Mesenchymal stem cell (in vitro differentiated cells and primary cell): ENCODE measurements at regions not wholly inside any gene's neighbourhood (a gene's known extent, or its start where the extent isn't known, plus 50 kb on each side); places are given as distances from the start of the nearest gene placed in this dataset.
A peak's percentile ranks its signal among the peaks of the same experiment; 100 is the strongest.

Source experiments
- DNase-seq: peaks from one replicate; pipeline ENCODE4 v3.0.0-alpha.2; 2013
- H2AFZ ChIP-seq: one replicate; pipeline ENCODE4 v1.6.1; 2013; ENCODE audit warnings: low read depth, mild to moderate bottlenecking, control low read depth, inconsistent platforms, low read length, moderate library complexity
- H2AK5ac ChIP-seq: 2 replicates; pipeline ENCODE4 v1.6.1; 2013; ENCODE audit warnings: low read length, moderate library complexity, mild to moderate bottlenecking, inconsistent platforms; ENCODE audit not compliant: severe bottlenecking
- H2BK120ac ChIP-seq: one replicate; pipeline ENCODE4 v1.6.1; 2013; ENCODE audit warnings: low read depth, mild to moderate bottlenecking, inconsistent platforms, low read length, moderate library complexity
- H2BK12ac ChIP-seq, 2 experiments: one replicate each; pipeline ENCODE4 v1.6.1; 2013; ENCODE audit warnings: inconsistent platforms in 2 of 2, low read length in 2 of 2, mild to moderate bottlenecking in 2 of 2, moderate library complexity in 2 of 2, control low read depth in 1 of 2
- H2BK15ac ChIP-seq: one replicate; pipeline ENCODE4 v1.6.1; 2013; ENCODE audit warnings: mild to moderate bottlenecking, low read depth, inconsistent platforms; ENCODE audit not compliant: poor library complexity, severe bottlenecking
- H2BK5ac ChIP-seq: 2 replicates; pipeline ENCODE4 v1.6.1; 2013; ENCODE audit warnings: low read depth, mild to moderate bottlenecking, low read length, control low read depth, inconsistent platforms; ENCODE audit not compliant: poor library complexity, severe bottlenecking
- H3K14ac ChIP-seq, 2 experiments: one replicate each; pipeline ENCODE4 v1.6.1; 2013; ENCODE audit warnings: inconsistent platforms in 2 of 2, low read length in 2 of 2, control low read depth in 1 of 2, mild to moderate bottlenecking in 1 of 2, moderate library complexity in 1 of 2
- H3K18ac ChIP-seq, 2 experiments: one replicate each; pipeline ENCODE4 v1.6.1; 2013; ENCODE audit warnings: inconsistent platforms in 2 of 2, low read length in 2 of 2, control low read depth in 1 of 2, low read depth in 1 of 2, mild to moderate bottlenecking in 1 of 2
- H3K23ac ChIP-seq, 2 experiments: one replicate each; pipeline ENCODE4 v1.6.1; 2013; ENCODE audit warnings: inconsistent platforms in 2 of 2, low read length in 2 of 2, mild to moderate bottlenecking in 2 of 2, moderate library complexity in 2 of 2, control low read depth in 1 of 2
- H3K27ac ChIP-seq: 2 replicates; pipeline ENCODE4 v1.5.1; 2013; ENCODE audit warnings: mild to moderate bottlenecking, moderate library complexity, low read length, control low read depth, inconsistent platforms; ENCODE audit not compliant: poor library complexity, severe bottlenecking
- H3K27me3 ChIP-seq, 2 experiments: 2 replicates each; pipeline versions ENCODE4 v1.6.1 to v1.7.0; 2013; ENCODE audit warnings: low read length in 2 of 2, mild to moderate bottlenecking in 2 of 2, moderate library complexity in 2 of 2, control low read depth in 1 of 2, inconsistent platforms in 1 of 2; ENCODE audit not compliant: control insufficient read depth in 1 of 2, insufficient read depth in 1 of 2
- H3K36me3 ChIP-seq, 2 experiments: 2 replicates each; pipeline versions ENCODE4 v1.6.1 to v1.7.0; 2013; ENCODE audit warnings: low read length in 2 of 2, control low read depth in 1 of 2, inconsistent platforms in 1 of 2, low read depth in 1 of 2, mild to moderate bottlenecking in 1 of 2; ENCODE audit not compliant: insufficient read depth in 2 of 2, control insufficient read depth in 1 of 2
- H3K4ac ChIP-seq, 2 experiments: one replicate each; pipeline ENCODE4 v1.6.1; 2013; ENCODE audit warnings: inconsistent platforms in 2 of 2, low read length in 2 of 2, mild to moderate bottlenecking in 2 of 2, moderate library complexity in 2 of 2, control low read depth in 1 of 2, low read depth in 1 of 2
- H3K4me1 ChIP-seq: 2 replicates; pipeline ENCODE4 v1.6.1; 2013; ENCODE audit warnings: low read depth, low read length, control low read depth; ENCODE audit not compliant: control insufficient read depth, insufficient read depth
- H3K4me2 ChIP-seq: 2 replicates; pipeline ENCODE4 v1.6.1; 2013; ENCODE audit warnings: low read length, mild to moderate bottlenecking, inconsistent platforms; ENCODE audit not compliant: poor library complexity, severe bottlenecking
- H3K4me3 ChIP-seq, 2 experiments: 2 replicates each; pipeline versions ENCODE4 v1.5.1 to v1.7.0; 2013; ENCODE audit warnings: low read length in 2 of 2, mild to moderate bottlenecking in 2 of 2, control low read depth in 1 of 2, low read depth in 1 of 2; ENCODE audit not compliant: insufficient read depth in 1 of 2
- H3K79me1 ChIP-seq: replicated peaks from 2 replicates; pipeline ENCODE4 v1.6.1; 2013; ENCODE audit warnings: mild to moderate bottlenecking, control low read depth, low read length, inconsistent platforms; ENCODE audit not compliant: poor library complexity, severe bottlenecking
- H3K9ac ChIP-seq: 2 replicates; pipeline ENCODE4 v1.7.0; 2013; ENCODE audit warnings: mild to moderate bottlenecking, low read length, moderate library complexity
- H3K9me3 ChIP-seq: 2 replicates; pipeline ENCODE4 v1.7.0; 2013; ENCODE audit warnings: mild to moderate bottlenecking, low read length; ENCODE audit not compliant: control insufficient read depth
- H4K8ac ChIP-seq: one replicate; pipeline ENCODE4 v1.6.1; 2013; ENCODE audit warnings: inconsistent platforms, mild to moderate bottlenecking, low read length, moderate library complexity
- H4K91ac ChIP-seq: one replicate; pipeline ENCODE4 v1.6.1; 2013; ENCODE audit warnings: mild to moderate bottlenecking, low read length, inconsistent platforms
- whole genome bisulfite sequencing: methylation state at CpG from one replicate; pipeline ENCODE4 v1.1.7; 2013; ENCODE audit warnings: mixed read lengths; 5-methylcytosine and 5-hydroxymethylcytosine counted together

DNA sequence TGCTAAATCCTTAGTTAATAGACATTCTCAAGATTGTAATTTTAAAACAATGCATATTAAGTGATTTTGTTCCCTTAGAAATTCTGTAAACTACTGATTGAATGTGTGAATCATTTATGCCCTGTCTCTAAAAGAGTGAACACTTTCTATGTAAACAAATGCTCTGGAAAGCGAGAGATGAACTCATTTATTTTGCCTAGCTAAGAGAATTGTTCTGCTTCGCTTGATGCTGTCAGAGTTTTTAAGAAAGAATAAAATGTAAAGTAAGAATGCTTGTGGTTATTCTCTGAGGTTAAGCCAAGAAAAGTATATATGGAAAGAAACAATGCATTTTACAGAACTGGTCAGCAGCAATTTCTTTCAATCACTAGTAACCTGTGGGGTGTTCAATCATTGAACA is 347.4 kb upstream of the NUDT12 start:
- no peak overlapping the region for H2BK15ac ChIP-seq
- no peak overlapping the region for H4K8ac ChIP-seq
- no peak overlapping the region for H3K4ac ChIP-seq
- H3K9me3 ChIP-seq: no peaks in the 10 kb centered on the region
- no peak overlapping the region for H3K14ac ChIP-seq
- no peak overlapping the region for H2AFZ ChIP-seq
- H2AK5ac ChIP-seq: no peak overlapping the region
- H3K23ac ChIP-seq: no peak overlapping the region
- no peaks in the 10 kb centered on the region for H3K27me3 ChIP-seq
- H3K18ac ChIP-seq: no peak overlapping the region
- H3K79me1 ChIP-seq: no peaks in the 10 kb centered on the region
- peak overlapping the region; percentile 42 for H3K27ac ChIP-seq
- no peak overlapping the region for H3K4me2 ChIP-seq
- WGBS: 67% methylated on average over 2 of the region's 2 CpGs
- H3K36me3 ChIP-seq: no peaks in the 10 kb centered on the region
- no peak overlapping the region for H2BK5ac ChIP-seq
- DNase-seq: no peak
- no peak overlapping the region for H2BK120ac ChIP-seq
- no peak overlapping the region for H4K91ac ChIP-seq
- H3K4me3 ChIP-seq: no peak overlapping the region
- no peak overlapping the region for H3K9ac ChIP-seq
- peaks cover 2% of the 10 kb centered on the region for H3K4me1 ChIP-seq
- no peak overlapping the region for H2BK12ac ChIP-seq

- no peak overlapping the region for H3K4me3 ChIP-seq
- H2BK5ac ChIP-seq: no peak overlapping the region
- H4K8ac ChIP-seq: no peak overlapping the region
- H3K18ac ChIP-seq: no peak overlapping the region
- DNase-seq: no peak
- no peaks in the 10 kb centered on the region for H3K79me1 ChIP-seq
- H2BK15ac ChIP-seq: no peak overlapping the region
- no peak overlapping the region for H2BK12ac ChIP-seq
- H2BK120ac ChIP-seq: no peak overlapping the region
- no peak overlapping the region for H3K4me2 ChIP-seq
- no peak overlapping the region for H3K14ac ChIP-seq
- no peak overlapping the region for H2AFZ ChIP-seq
- H3K9ac ChIP-seq: no peak overlapping the region
- no peaks in the 10 kb centered on the region for H3K36me3 ChIP-seq
- no peaks in the 10 kb centered on the region for H3K27me3 ChIP-seq
- H3K27ac ChIP-seq: peak overlapping the region; percentile 31
- H4K91ac ChIP-seq: no peak overlapping the region
- H3K9me3 ChIP-seq: no peaks in the 10 kb centered on the region
- no peak overlapping the region for H3K4ac ChIP-seq
- H3K4me1 ChIP-seq: peaks cover 2% of the 10 kb centered on the region
- WGBS: 64% methylated on average over 3 of the region's 3 CpGs
- no peak overlapping the region for H3K23ac ChIP-seq
- peak overlapping the region; percentile 88 for H2AK5ac ChIP-seq
Measured at GRCh38 chr5:103909391-103909790, 346.8 kb upstream of the NUDT12 start.

- H2BK120ac ChIP-seq: no peak overlapping the region
- H2AK5ac ChIP-seq: no peak overlapping the region
- no peak overlapping the region for H4K8ac ChIP-seq
- 72% methylated on average over 7 of the region's 9 CpGs for WGBS
- H3K9ac ChIP-seq: no peak overlapping the region
- no peak overlapping the region for H2AFZ ChIP-seq
- H3K36me3 ChIP-seq: no peaks in the 10 kb centered on the region
- H3K4ac ChIP-seq: no peak overlapping the region
- peak overlapping the region; percentile 22 for H3K4me2 ChIP-seq
- H3K4me3 ChIP-seq: no peak overlapping the region
- peaks cover 2% of the 10 kb centered on the region for H3K4me1 ChIP-seq
- no peak overlapping the region for H2BK5ac ChIP-seq
- no peaks in the 10 kb centered on the region for H3K79me1 ChIP-seq
- no peak overlapping the region for H2BK12ac ChIP-seq
- no peak for DNase-seq
- H3K27ac ChIP-seq: peak overlapping the region; percentile 70
- no peak overlapping the region for H3K23ac ChIP-seq
- no peak overlapping the region for H3K14ac ChIP-seq
- no peak overlapping the region for H4K91ac ChIP-seq
- H3K27me3 ChIP-seq: no peaks in the 10 kb centered on the region
- no peak overlapping the region for H2BK15ac ChIP-seq
- no peaks in the 10 kb centered on the region for H3K9me3 ChIP-seq
- no peak overlapping the region for H3K18ac ChIP-seq
Measured at GRCh38 chr5:103908336-103909080, 345.9 kb upstream of the NUDT12 start.

GRCh38 chr5:103907001-103907400 is 344.4 kb upstream of the NUDT12 start:
- Histone ChIP-seq H2BK5ac (no peak overlapping the region), H3K9me3 (no peaks in the 10 kb centered on the region), H4K91ac (no peak overlapping the region), H2BK15ac (no peak overlapping the region), H3K27ac (no peak overlapping the region), H3K4me1 (peaks cover 2% of the 10 kb centered on the region), H3K4me3 (no peak overlapping the region), H3K36me3 (no peaks in the 10 kb centered on the region), H2AFZ (no peak overlapping the region), H2BK120ac (no peak overlapping the region), H3K4me2 (no peak overlapping the region), H2AK5ac (no peak overlapping the region), H2BK12ac (no peak overlapping the region), H3K23ac (no peak overlapping the region), H3K4ac (no peak overlapping the region), H3K79me1 (no peaks in the 10 kb centered on the region), H4K8ac (no peak overlapping the region), H3K18ac (no peak overlapping the region), H3K9ac (no peak overlapping the region), H3K14ac (no peak overlapping the region), H3K27me3 (no peaks in the 10 kb centered on the region)
- DNase-seq: no peak
- no CpG with 5 or more reads among the region's 1 CpG for WGBS
